GM19452 (cell line): ENCODE measurements at regions not wholly inside any gene's neighbourhood (a gene's known extent, or its start where the extent isn't known, plus 50 kb on each side); places are given as distances from the start of the nearest gene placed in this dataset.
"Not testable (repeated sequence)": the region's sequence is repeated elsewhere in the genome, so short reads cannot be mapped to it uniquely, and the experiment has no call there.

ENCODE experiments used
- ATAC-seq: cut with Tn5 transposase; IDR thresholded peaks from one replicate; pipeline ENCODE4 v1.9.1; 2021; ENCODE audit not compliant: unreplicated experiment

DNA sequence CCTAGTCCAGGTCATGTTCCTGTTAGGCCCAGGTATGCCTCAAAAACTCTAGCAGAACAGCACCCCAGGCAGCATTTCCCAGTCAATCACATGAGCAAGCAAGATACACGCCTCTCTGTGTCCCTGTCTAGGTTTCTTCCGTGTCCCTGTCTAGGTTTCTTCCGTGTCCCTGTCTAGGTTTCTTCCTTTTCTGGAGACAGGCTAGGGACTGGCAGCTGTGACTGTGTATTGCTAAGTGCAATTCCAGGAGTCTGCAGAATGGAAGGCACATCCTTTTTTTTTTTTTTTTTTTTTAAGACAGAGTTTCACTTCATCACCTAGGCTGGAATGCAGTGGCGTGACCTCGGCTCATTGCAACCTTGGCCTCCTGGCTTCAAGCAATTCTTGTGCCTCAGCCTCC lies 77.6 kb downstream of the SETD4 start:
- no peak for ATAC-seq

DNA sequence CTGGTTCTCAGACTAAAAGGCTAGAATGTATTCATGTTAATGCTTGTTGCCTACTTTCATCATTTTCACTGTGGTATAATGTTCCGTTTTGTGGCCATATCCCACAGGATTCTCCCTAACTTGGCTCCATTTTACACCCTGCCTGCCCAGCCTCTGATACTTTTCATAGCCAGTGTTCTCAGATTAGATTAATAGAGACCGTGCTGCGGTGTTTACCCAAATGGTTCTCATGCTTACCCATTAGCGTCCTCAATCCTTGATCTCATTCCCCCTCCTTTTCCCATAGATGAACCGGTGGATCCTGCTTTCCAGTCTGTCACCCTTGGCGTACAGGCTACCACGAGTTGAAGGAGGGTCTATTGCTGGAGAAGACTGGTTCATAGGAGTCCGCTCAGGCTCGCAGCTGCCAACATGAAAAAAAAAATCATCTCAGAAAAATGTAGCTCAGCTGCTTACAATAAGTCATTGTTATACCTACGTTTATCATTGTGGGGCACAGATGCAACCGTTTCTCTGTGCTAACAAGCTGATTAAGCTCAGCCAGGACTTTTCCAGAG lies 78.7 kb downstream of the SETD4 start:
- ATAC-seq: no peak

DNA sequence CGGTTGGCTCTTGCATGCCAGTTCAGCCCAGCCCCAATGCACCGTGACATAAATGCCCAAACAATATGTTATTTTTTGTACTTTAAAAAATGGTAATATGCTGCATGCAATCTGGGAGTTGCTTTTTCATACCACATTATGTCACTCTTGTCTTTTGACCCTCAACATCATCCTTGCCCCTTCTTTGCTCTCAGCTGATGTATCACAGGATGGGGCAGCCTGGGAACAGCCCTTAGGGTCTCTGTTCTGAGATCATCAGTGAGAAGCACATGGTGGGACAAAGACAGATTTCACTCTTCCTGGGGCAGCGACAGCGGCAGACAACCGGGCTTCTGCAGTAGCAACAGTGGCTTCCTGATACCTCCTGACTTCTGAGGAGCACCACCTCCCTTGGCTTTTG lies 79.5 kb downstream of the SETD4 start:
- ATAC-seq: no peak

DNA sequence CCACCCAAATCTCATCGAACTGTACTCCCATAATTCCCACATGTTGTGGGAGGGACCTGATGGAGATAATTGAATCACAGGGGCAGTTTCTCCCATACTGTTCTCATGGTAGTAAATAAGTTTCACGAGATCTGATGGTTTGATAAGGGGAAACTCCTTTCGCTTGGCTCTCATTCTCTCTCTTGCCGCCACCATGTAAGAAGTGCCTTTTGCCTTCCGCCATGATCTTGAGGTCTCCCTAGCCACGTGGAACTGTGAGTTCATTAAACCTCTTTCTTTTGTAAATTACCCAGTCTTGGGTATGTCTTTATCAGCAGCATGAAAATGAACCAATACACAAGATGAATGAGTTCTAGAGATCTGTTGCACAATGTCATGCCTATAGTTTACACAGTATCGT lies 82.5 kb downstream of the SETD4 start:
- not testable (repeated sequence) for ATAC-seq

DNA sequence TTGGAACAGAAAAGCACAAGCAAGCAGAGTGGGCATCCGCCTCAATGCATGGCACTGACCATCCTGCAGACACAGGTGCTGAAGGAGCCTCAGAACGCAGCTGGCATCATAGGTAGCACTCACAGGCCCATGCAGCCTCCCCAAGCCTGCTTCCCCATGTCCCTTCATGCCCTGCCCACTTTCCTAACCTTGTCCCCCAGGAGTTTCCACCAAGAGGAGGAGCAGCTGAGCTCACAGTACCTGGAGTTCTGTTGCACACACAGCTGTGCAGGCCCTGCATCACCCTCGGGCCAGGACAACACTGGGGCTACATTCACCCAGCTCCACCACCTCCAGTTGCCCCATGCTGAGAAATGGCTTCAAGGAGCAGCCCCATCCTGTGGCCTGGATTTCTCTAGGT lies 83.4 kb downstream of the SETD4 start:
- ATAC-seq: no peak

DNA sequence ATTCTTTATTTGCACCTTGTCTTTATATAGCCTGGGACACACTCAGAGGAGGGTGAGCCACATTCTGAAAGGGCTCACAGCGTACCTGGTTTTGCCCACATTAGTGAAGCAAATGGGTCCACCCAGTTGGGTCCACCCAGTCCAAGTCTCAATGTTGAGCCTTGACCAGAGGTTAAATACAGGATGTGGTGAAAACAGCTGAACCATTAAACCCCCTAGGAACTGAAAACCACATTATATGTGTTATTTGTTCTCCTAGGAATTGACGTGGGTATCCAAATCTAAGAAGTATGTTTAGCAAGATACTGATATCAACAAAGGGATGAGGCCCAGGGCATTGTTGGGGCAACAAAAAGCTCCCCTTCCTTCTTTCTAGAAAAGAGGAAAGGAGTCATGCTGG lies 83.8 kb downstream of the SETD4 start:
- no peak for ATAC-seq

DNA sequence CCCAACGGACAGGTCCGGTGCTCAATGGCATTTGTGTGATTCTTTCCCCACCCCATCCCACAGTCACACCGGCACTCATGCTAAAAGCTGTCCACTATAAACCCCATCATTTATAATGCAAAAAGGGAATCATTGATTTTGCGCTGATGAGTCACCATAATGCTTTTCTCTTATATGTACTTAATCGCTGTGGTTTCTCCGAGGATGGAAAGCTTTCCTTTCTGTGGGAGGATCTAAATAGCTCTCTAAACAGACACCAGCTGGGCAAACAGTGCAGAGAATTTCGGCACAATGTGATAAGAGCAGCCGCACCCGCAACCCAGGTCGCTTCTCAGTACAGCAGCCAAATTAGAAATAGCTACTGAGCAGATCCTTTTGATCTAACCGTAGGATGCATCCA lies 85.6 kb downstream of the SETD4 start:
- ATAC-seq: no peak

DNA sequence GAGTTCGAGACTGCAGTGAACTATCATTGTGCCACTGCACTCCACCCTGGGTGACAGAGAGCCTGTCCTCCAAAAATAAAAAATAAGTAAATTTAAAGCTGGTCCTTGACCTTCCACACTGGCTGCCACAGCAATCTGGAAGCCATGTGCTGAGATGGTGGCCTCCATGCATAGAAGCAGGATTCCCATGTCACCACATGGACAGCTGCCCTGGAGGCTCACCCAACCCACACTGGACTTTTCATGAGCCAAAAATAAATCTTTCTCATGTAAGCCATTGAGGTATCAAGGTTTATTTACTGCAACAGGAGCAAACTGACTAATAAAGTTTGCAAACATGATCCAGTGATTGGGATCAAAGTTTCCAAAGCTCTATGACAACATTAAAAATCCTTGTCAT lies 88.5 kb downstream of the SETD4 start:
- no peak for ATAC-seq

DNA sequence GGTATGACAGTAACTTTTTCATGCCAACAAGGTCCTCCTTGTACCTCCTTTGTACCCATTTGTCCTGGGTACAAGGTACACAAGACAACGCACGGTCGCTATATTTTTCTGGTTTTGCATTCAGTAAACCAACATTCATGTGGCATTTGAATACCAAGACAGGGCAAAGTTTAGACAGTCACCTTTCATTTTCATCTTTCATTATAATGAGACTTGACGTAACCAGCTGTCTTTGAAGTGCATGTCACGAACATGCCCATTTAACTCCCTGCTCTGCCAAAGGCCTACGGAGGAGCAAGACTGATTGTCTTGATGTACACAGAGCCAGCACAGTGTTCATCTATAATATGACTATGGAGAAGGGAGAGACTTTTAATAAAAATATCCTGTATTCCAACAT lies 91.0 kb downstream of the SETD4 start:
- ATAC-seq: no peak

DNA sequence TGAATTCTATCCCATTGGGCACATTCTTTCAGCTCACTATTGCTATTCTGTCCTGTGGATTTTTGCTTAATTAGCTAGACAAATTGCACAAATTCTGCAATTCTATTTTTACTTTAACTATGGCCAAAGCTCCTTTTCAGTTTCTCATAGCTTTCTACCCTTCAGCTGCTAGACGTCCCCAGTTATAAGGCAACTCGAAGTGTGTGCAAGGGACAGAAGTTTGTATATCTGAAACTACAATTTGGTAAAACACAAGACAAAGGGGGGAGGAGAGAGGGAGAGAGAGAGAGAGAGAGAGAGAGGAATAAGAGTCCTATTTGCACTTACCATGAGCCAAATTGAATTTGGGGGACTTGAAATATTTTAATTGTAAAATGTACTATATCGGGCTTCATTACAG lies 91.8 kb downstream of the SETD4 start:
- no peak for ATAC-seq

DNA sequence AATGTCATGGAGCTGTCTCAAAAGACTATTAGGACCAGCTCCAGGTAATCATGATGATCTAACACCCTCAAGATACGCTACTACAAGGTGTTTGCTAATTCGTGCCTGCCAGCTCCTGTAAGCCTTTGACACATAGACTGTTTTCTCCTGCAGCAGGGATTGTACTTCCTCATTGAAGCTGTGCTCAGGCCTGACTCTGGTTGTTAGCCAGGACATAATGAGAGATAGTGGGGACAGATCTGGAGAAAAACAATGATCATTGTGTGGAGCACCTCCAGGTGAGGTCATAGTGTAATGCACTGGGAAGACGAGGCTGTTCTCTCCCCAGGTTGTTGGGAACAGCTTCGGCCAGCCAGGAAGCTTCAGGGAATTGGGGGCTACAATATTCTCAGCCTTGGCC lies 94.6 kb downstream of the SETD4 start:
- no peak for ATAC-seq

DNA sequence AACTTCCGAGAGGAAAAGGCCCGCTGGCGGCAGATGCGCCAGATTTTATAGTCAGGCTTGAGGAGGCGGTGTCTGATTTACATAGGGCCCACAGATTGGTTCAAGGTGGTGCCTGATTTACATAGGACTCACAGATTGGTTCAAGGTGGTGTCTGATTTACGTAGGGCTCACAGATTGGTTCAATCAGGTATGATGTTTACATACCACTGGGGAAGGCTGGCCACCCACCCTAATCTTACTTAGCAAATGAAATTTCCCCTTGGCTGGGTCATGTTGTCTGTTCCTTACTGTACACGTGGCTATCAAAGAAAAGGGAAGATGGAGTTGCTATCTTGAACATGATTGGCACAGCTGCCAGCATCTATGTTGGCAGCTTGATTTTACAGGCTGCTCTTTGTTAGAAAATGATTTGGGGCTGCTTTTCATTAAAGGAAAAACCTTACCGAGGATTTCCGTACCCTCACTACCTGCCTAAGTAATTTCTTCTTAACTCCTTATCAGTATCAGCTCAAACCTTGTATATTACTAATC lies 96.3 kb downstream of the SETD4 start:
- ATAC-seq: no peak

DNA sequence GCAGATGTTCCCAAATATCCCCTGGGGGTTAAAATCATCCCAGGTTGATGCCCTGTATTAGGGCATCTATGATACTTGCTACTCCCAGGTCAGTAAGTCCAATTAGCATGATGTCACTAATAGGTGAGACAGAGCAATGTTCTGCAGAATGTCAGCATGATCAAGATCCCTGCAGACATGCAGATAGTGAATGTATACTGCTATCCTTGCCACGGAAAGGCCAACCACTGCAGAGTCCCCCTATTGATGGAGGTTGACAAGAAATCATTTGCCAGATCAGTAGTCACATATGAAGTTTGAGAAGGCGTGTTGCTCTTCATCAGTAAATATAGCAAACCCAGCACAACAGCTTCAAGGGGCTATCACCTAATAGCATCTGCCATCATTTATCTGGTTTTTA lies 97.4 kb downstream of the SETD4 start:
- ATAC-seq: no peak

DNA sequence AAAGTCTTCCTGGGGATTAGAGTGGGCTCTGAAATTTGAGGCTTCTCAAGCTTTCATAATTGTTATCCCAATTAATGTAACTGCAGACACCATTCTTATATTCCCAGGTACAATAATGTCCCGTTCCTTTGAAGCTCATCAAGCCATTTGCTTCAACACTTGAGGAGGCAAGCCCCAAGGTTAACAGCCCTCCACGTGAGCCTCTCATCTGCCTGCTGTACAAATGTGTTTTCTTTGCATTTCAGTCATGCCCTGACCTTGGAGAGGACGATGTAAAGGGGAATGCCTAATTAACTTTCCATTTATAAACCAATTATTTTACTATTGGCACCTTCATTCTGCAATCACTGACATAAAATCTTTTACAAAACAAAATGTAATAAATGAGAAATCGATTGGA lies 106.3 kb downstream of the SETD4 start:
- no peak for ATAC-seq

DNA sequence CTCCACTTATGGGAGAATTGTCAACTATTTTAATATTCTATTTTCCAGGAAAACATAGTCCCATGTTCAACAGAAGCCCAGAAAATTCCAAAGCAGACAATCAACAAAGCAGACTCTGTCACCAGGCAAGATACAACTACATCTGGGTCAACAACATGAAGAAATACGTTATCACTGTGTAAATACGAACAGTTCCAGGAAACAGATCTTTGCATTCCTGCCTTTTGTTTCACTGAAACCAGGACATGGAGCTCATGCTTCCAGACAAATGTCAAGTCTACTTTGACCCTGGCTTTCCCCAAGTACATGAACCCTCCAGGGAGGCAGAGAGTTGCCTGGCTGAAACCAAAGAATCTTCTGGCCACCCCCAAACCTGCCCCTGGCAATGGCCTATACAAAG lies 106.7 kb downstream of the SETD4 start:
- no peak for ATAC-seq

DNA sequence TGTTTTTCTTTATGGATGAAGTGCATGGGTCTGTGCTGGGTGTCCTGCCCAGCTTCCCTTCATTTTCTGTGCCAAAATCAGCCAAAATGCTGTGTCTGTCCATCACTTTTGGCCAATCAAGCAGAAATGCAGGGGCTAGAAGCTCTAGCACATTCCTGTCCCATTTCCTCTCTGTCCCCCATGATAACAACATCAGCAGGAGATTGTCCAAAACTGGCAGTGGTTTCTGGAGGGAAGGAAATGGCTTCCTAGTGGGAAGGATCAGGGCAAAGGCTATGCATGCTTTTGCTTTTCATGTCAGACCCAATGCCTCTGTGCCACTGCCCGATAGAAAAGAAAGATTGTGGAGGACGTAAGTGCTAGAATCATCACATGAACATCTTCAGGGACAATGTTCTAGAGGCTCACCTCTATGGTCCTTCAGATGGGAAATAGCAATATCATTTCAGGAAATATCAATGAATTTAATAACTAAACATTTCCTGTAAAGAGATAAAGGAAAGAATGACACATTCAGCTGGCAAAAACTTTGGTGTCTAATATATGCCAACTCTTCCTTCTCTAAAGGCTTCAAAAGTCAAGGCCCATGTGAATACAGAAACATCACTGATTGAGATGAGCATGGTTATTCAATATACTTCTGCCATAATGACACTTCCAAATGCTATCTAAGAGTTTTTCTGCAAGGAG lies 107.5 kb downstream of the SETD4 start:
- ATAC-seq: no peak

DNA sequence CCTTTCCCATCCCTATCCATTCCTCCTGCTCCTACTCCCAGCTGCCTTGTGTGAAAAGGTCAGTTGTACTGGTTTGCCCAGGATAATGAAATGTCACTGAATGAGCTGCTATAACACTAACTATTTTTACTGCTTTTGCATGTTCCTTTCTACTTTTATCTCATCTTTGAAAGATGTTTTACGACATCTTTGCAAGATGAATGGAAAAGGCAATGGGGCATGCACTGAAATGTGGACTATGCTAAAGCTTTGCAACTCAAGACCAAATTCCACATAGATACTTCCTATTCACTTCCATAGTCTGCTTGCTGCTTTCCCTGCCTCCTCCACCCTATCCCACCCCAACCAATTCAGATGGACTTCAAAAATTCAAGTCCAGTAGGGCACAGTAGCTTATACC lies 111.3 kb downstream of the SETD4 start:
- ATAC-seq: no peak

DNA sequence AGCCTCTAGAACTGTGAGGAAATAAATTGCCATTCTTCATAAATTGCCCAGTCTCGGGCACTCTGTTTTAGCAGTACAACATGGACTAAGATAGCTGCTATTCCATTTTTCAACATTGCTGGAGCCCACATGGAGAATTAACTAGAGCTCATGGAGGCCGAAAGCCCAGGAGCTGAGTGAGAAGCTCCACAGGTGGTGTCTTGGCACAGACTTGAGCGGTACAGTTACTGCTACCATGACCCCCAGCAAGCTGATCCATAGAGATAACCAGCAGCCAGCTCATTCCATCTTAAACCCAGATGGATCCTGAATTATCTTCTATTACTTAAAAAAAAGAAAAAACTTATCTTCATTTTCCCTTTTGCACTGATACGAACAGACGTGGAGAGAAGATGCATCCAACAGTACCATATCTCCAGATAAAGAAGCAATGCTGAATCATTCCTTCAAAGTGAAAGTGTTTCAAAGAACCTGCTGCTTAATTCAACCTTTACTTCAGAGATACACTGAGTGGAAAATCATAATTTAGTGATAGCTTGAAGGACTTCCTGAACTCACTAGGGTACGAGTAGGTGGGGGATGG lies 115.1 kb downstream of the SETD4 start:
- ATAC-seq: no peak

DNA sequence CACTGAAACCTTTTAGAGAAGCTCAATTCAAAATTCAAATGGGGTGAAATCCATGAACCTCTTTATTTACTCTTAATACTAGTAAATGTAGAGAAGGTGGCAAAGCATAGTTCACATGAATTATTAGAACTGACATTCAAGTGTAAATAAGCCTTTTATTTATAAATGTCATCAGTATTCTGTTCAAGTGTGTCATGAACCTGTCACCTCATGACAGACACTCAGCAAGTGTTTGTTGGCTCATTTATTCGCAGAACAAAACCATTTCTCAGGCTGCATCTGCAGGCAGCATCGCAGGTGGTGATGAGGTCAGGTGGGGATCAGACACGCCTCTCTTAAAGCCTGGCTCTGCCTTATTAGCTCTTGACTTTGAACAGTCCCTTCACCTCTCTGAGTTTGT lies 116.6 kb downstream of the SETD4 start:
- ATAC-seq: no peak

DNA sequence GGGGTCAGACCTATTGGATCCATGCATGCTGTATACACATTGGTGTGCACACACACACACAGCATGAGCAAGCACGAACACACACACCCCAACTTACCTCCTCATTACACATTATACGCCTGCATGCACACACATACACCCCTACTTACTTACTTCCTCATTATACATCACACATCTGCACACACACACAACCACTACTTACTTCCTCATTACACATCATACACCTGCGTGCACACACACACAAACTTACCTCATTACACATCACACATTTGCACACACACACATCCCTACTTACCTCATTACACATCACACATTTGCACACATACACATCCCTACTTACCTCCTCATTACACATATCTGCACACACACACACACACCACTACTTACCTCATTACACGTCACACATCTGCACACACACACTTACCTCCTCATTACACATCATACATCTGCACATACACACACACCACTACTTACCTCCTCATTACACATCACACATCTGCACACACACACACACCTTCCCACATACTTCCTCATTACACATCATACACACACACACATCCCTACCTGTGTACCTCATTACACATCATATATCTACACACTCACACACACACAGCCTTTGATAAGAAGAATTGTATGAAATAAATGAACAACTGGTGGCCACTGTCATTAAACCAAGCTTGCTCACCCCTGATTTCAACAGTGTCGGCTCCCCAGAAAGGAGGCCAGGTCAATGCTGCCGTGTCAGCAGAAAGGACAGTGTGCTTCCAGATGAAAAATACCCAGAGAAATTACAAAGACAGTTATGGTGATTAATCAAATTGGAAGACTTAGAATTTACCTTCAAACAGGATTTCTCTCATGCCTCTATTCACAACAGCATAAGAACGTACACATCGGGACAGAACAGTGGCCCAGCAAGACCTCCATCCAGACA lies 117.8 kb downstream of the SETD4 start:
- no peak for ATAC-seq

DNA sequence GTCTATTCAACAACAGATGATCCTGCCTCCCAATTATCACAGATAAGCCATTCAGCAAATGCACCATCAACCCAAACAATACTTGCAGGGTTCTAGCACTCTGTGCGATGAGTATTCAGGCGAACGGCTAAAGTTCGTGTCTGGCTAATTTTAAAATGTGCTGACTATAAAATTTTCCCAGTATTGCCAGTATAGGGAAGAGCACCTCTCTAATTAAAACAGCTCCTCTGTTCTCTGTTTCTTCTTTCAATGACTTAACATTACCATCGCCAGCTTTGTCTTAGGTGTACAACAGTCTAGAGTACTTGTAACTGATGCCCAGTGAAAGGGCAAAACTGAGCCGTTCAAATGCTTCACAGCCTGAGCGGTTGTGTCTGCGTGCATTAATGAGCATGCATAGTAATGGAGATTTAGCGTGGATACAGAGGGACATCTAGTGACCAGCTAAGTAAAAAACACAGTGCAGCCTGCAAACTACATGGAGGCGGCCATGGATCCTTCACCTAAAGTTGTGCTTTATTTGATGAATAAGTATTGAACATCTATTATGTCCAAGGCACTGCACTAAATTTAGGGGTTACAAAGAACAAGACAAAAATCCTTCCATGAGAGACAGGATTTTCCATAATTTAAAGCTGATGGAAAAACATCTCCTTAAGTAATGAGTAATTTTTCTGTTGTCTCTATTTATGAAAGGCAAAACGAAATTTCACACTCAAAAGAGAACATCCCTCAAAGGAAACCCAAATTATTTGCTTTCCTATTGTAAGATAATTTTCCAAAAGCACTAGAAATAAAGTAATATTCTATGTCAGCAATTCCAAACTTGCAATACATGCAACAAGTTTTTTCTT lies 120.0 kb downstream of the SETD4 start:
- no peak for ATAC-seq
